HCT116 (cell line): ENCODE measurements at regions not wholly inside any gene's neighbourhood (a gene's known extent, or its start where the extent isn't known, plus 50 kb on each side); places are given as distances from the start of the nearest gene placed in this dataset.

Source experiments
- ATAC-seq: fragments of 200-7000 bp; cut with Tn5 transposase; 2 replicates; pipeline ENCODE4 v1.9.1; 2020; ENCODE audit warnings: mild to moderate bottlenecking, moderate library complexity
- BruUV-seq: library from RNA; stranded (reverse); fragments of 400-500 nt; replicated peaks from 2 replicates; lab custom pipeline; 2021; lab: Mats Ljungman, UMichigan
- CTCF ChIA-PET: fragments of 300-600 bp; sonication (Branson Sonifier 250); formaldehyde crosslinking; loops from one replicate; lab custom pipeline; 2021; ENCODE audit warnings: antibody characterized with exemption; lab: Charles Lee
- POLR2A ChIA-PET: fragments of 300-600, 350-600 bp; sonication (Branson Sonifier 250); formaldehyde crosslinking; loops from one replicate; lab custom pipeline; 2021; ENCODE audit warnings: antibody characterized with exemption; lab: Charles Lee
- RAD21 ChIA-PET, 2 experiments: fragments of 300-600 bp; sonication (Branson Sonifier 250); formaldehyde crosslinking; loops; one replicate each; lab custom pipeline; 2023; ENCODE audit warnings: low total read pairs in 2 of 2; ENCODE audit not compliant: uncharacterized antibody in 2 of 2, unreplicated experiment in 2 of 2, low non-redundant PET in 1 of 2; lab: Charles Lee
- DNase-seq: peaks from one replicate; pipeline ENCODE4 v3.0.0-alpha.2; 2010; ENCODE audit warnings: low read depth, low spot score
- H2AFZ ChIP-seq: fragments of 200-600 bp; shearing (Covaris generic), sonication (generic); 2 replicates; pipeline ENCODE4 v1.6.1; 2017; ENCODE audit warnings: low read depth, mixed run types, mixed read lengths, antibody characterized with exemption, low read length; ENCODE audit not compliant: poor library complexity, severe bottlenecking
- H3K27ac ChIP-seq: 2 replicates; pipeline ENCODE4 v1.5.1; 2012; ENCODE audit warnings: low read depth, low read length
- H3K27me3 ChIP-seq: fragments of 200-600 bp; sonication (generic); 2 replicates; pipeline ENCODE4 v1.6.1; 2016; ENCODE audit warnings: mixed run types, low read length, mixed read lengths; ENCODE audit not compliant: insufficient read depth
- H3K36me3 ChIP-seq, 2 experiments: fragments of 200-500 bp in 1 of 2; fragments of 200-600 bp in 1 of 2; sonication (Bioruptor generic) in 1 of 2; sonication (generic) in 1 of 2; 2 replicates each; pipeline versions ENCODE4 v1.5.1 to v1.6.1; 2014 to 2016; ENCODE audit warnings: low read length in 2 of 2, inconsistent platforms in 1 of 2, mixed read lengths in 1 of 2, mixed run types in 1 of 2; ENCODE audit not compliant: insufficient read depth in 2 of 2, control insufficient read depth in 1 of 2
- H3K4me1 ChIP-seq, 2 experiments: fragments of 200-600 bp in 1 of 2; sonication (generic) in 1 of 2; 2 replicates each; pipeline versions ENCODE4 v1.5.1 to v1.6.1; 2012 to 2017; ENCODE audit warnings: low read length in 2 of 2, inconsistent platforms in 1 of 2, mild to moderate bottlenecking in 1 of 2, mixed read lengths in 1 of 2, mixed run types in 1 of 2, moderate library complexity in 1 of 2; ENCODE audit not compliant: insufficient read depth in 2 of 2, control insufficient read depth in 1 of 2
- H3K4me2 ChIP-seq: fragments of 200-600 bp; sonication (generic); 2 replicates; pipeline ENCODE4 v1.6.1; 2017; ENCODE audit warnings: mixed run types, low read length, mixed read lengths
- H3K4me3 ChIP-seq, 2 experiments: fragments of 200-600 bp in 1 of 2; sonication (generic) in 1 of 2; replicated peaks in 1 of 2; 2 replicates each; pipeline ENCODE4 v1.5.1; 2011 to 2016; ENCODE audit warnings: low read length in 2 of 2, control low read depth in 1 of 2, low read depth in 1 of 2, mild to moderate bottlenecking in 1 of 2, mixed read lengths in 1 of 2, mixed run types in 1 of 2
- H3K79me2 ChIP-seq: fragments of 200-600 bp; sonication (generic); 2 replicates; pipeline ENCODE4 v1.6.1; 2017; ENCODE audit warnings: mild to moderate bottlenecking, mixed run types, low read length, moderate library complexity, mixed read lengths; ENCODE audit not compliant: insufficient read depth
- H3K9ac ChIP-seq: fragments of 200-600 bp; sonication (generic); 2 replicates; pipeline ENCODE4 v1.6.1; 2016; ENCODE audit warnings: low read length, mixed read lengths
- H3K9me2 ChIP-seq: fragments of 200-600 bp; sonication (generic), shearing (Covaris generic); 2 replicates; pipeline ENCODE4 v1.6.1; 2017; ENCODE audit warnings: mixed run types, mild to moderate bottlenecking, moderate library complexity; ENCODE audit not compliant: insufficient read depth
- H3K9me3 ChIP-seq, 2 experiments: fragments of 200-500 bp in 1 of 2; fragments of 200-600 bp in 1 of 2; sonication (Bioruptor generic) in 1 of 2; sonication (generic) in 1 of 2; 2 replicates each; pipeline ENCODE4 v1.6.1; 2014 to 2017; ENCODE audit warnings: low read length in 2 of 2, mixed read lengths in 2 of 2, inconsistent platforms in 1 of 2, low read depth in 1 of 2, mild to moderate bottlenecking in 1 of 2, mixed run types in 1 of 2, moderate library complexity in 1 of 2; ENCODE audit not compliant: control insufficient read depth in 1 of 2, insufficient read depth in 1 of 2
- H4K20me1 ChIP-seq: fragments of 200-600 bp; sonication (generic), shearing (Covaris generic); 2 replicates; pipeline ENCODE4 v1.6.1; 2017; ENCODE audit warnings: mixed run types, mild to moderate bottlenecking, moderate library complexity; ENCODE audit not compliant: insufficient read depth
- ELF1 ChIP-seq: IDR thresholded peaks from 2 replicates; pipeline ENCODE4 v1.6.1; 2012; ENCODE audit warnings: low read depth, borderline replicate concordance
- RAD21 ChIP-seq: IDR thresholded peaks from 2 replicates; pipeline ENCODE4 v1.6.1; 2012; ENCODE audit warnings: low read depth, mild to moderate bottlenecking
- SP1 ChIP-seq: IDR thresholded peaks from 2 replicates; pipeline ENCODE4 v1.6.1; 2012; ENCODE audit warnings: low read depth
- ZBTB33 ChIP-seq: IDR thresholded peaks from 2 replicates; pipeline ENCODE4 v1.6.1; 2011; ENCODE audit warnings: mild to moderate bottlenecking, low read length, moderate library complexity; ENCODE audit not compliant: insufficient replicate concordance; ENCODE audit errors: extremely low read depth
- ZNF274 ChIP-seq: fragments of 200-500 bp; sonication (Bioruptor generic); IDR thresholded peaks from 2 replicates; pipeline ENCODE4 v1.6.1; 2014; ENCODE audit warnings: mild to moderate bottlenecking, low read depth, low read length, inconsistent platforms
- intact Hi-C: fragments of 100-400 bp; cut with micrococcal nuclease; formaldehyde crosslinking; loops from 2 replicates; pipeline ENCODE4 v1.10.0; 2022

GRCh38 chrX:40933132-40933705 is 152.0 kb upstream of the USP9X start:
- ATAC-seq (no peak), DNase-seq (no peak)
- Histone ChIP-seq H3K36me3 (no peaks in the 10 kb centered on the region), H3K9ac (no peak overlapping the region), H3K9me2 (no peaks in the 10 kb centered on the region), H3K4me1 (peaks cover 0 to under 1% of the 10 kb centered on the region in 2 experiments; a peak in 1 of 4 replicates), H3K27me3 (no peaks in the 10 kb centered on the region), H3K4me3 (no peak overlapping the region), H4K20me1 (no peaks in the 10 kb centered on the region), H3K4me2 (no peak overlapping the region), H3K9me3 (no peaks in the 10 kb centered on the region), H3K27ac (no peak overlapping the region), H2AFZ (no peak overlapping the region), H3K79me2 (no peaks in the 10 kb centered on the region)
- no peak for TF ChIP-seq RAD21
- TF ChIP-seq ELF1: no peak
- no peak for TF ChIP-seq SP1
- no TSS peak for BruUV-seq
- intact Hi-C loops: no loop called here
- RAD21 ChIA-PET: no interaction called here
- POLR2A ChIA-PET: no interaction called here
- CTCF ChIA-PET: no interaction called here

GRCh38 chrX:40933706-40934425 is 151.4 kb upstream of the USP9X start:
- no peak overlapping the region for H3K9ac ChIP-seq
- peaks cover 0 to 7% of the 10 kb centered on the region in 2 experiments; a peak in 3 of 4 replicates for H3K4me1 ChIP-seq
- intact Hi-C loops: no loop called here
- H3K4me2 ChIP-seq: no peak overlapping the region
- H3K27ac ChIP-seq: no peak overlapping the region
- no peaks in the 10 kb centered on the region for H3K27me3 ChIP-seq
- POLR2A ChIA-PET: no interaction called here
- H4K20me1 ChIP-seq: no peaks in the 10 kb centered on the region
- RAD21 ChIA-PET: no interaction called here
- no peaks in the 10 kb centered on the region for H3K36me3 ChIP-seq
- no peak for ATAC-seq
- no peaks in the 10 kb centered on the region for H3K9me3 ChIP-seq
- no peaks in the 10 kb centered on the region for H3K9me2 ChIP-seq
- no peak overlapping the region for H3K4me3 ChIP-seq
- CTCF ChIA-PET: no interaction called here
- no TSS peak for BruUV-seq
- DNase-seq: no peak
- no peaks in the 10 kb centered on the region for H3K79me2 ChIP-seq
- no peak for TF ChIP-seq ZNF274
- no peak for TF ChIP-seq ZBTB33
- H2AFZ ChIP-seq: no peak overlapping the region
